GM12892 (cell line): ENCODE measurements at regions not wholly inside any gene's neighbourhood (a gene's known extent, or its start where the extent isn't known, plus 50 kb on each side); places are given as distances from the start of the nearest gene placed in this dataset.

Experiments used
- POLR2A ChIP-seq: IDR thresholded peaks from 2 replicates; pipeline ENCODE4 v1.6.1; 2011; ENCODE audit warnings: low read depth, low read length, control low read depth
- POLR2AphosphoS5 ChIP-seq: IDR thresholded peaks from 2 replicates; pipeline ENCODE4 v1.6.1; 2011; ENCODE audit warnings: low read depth, low read length, control low read depth
- TAF1 ChIP-seq: IDR thresholded peaks from 2 replicates; pipeline ENCODE4 v1.6.1; 2011; ENCODE audit warnings: low read depth, mild to moderate bottlenecking, control low read depth, low read length, borderline replicate concordance

DNA sequence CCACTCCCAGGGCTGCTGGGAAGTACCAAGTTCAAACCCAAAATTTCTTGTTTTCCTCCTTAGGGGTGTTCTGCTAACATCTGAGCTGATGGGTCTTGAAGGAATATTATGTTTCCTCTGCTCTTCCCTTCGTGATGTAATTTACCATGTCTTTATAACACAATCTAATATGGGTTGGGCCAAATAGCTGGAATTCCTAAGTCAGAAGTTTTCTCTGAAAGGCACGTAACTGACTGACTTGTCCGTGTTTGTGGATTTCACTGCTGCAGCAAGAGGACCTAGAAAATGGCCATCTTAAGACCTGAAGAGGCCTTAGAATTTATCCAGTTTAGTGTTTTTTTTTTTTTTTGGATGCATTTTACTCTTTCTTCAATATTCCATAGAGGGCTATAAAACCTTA, 256.7 kb downstream of the DCDC2C start:
- TF ChIP-seq POLR2A (no peak), TAF1 (no peak), POLR2AphosphoS5 (no peak)
